ENCODE measurements at regions not wholly inside any gene's neighbourhood (a gene's known extent, or its start where the extent isn't known, plus 50 kb on each side); places are given as distances from the start of the nearest gene placed in this dataset.
"Not testable (repeated sequence)": the region's sequence is repeated elsewhere in the genome, so short reads cannot be mapped to it uniquely, and the experiment has no call there.

DNA sequence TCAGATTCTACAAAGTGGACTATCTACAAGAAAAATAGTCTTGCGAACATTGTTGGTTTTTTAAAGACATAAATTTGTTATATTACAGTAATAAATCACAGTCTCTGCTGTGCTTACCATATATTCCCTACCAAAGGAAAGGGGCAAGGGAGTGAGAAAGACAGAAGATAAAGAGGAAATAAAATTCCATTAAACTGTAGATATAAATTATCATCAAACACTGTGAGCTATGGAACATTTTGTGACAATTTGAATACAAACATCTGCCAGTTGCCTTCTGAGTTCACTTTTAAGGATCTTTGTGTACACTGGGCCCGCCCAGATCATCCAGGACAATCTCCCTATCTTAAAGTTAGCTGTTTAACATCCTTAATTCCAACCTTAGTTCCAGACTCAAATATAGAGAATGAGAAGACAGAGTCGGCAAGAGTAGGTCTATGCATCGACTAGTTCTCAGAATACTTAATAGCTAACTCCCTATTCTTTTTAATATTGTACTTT, 122.8 kb downstream of the NUFIP1 start:
- ATAC-seq, result no peak
- ChIA-PET POLR2A (interaction anchor here (0.6 kb wide), 1 partner anchor 310 kb away, joined by 3 read pairs; no protein-coding TSS in a partner anchor), CTCF (no interaction called here)
- Mint-ChIP-seq H3K27me3 (ENCODE audit: low read depth) (peaks cover 9% of the 10 kb centered on the region), H3K9me3 (ENCODE audit: insufficient read depth) (no peaks in the 10 kb centered on the region), H3K4me1 (ENCODE audit: low read depth) (peaks cover 3% of the 10 kb centered on the region), H3K36me3 (ENCODE audit: low read depth) (no peaks in the 10 kb centered on the region), H3K4me3 (no peak overlapping the region), H3K27ac (no peak overlapping the region)
- DNase-seq, result no peak

- ChIA-PET POLR2A (no interaction called here), CTCF (no interaction called here)
- Mint-ChIP-seq H3K27me3 (ENCODE audit: low read depth) (peaks cover 9% of the 10 kb centered on the region), H3K4me3 (no peak overlapping the region), H3K36me3 (ENCODE audit: low read depth) (no peaks in the 10 kb centered on the region), H3K27ac (no peak overlapping the region), H3K9me3 (ENCODE audit: insufficient read depth) (no peaks in the 10 kb centered on the region), H3K4me1 (ENCODE audit: low read depth) (peaks cover 3% of the 10 kb centered on the region)
- no peak for ATAC-seq
- DNase-seq, result no peak
Observed at GRCh38 chr13:44865722-44866410, 123.4 kb downstream of the NUFIP1 start.

DNA sequence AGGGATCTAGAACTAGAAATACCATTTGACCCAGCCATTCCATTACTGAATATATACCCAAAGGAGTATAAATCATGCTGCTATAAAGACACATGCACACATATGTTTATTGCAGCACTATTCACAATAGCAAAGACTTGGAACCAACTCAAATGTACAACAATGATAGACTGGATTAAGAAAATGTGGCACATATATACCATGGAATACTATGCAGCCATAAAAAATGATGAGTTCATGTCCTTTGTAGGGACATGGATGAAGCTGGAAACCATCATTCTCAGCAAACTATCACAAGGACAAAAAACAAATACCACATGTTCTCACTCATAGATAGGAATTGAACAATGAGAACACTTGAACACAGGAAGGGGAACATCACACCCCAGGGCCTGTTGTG, 125.6 kb downstream of the NUFIP1 start:
- H3K4me1 Mint-ChIP-seq (ENCODE audit: low read depth); H3K27ac Mint-ChIP-seq; CTCF ChIA-PET; H3K9me3 Mint-ChIP-seq (ENCODE audit: insufficient read depth); ATAC-seq; POLR2A ChIA-PET; H3K36me3 Mint-ChIP-seq (ENCODE audit: low read depth); DNase-seq; H3K4me3 Mint-ChIP-seq: not testable (repeated sequence)
- H3K27me3 Mint-ChIP-seq (ENCODE audit: low read depth), result peaks cover 11% of the 10 kb centered on the region

DNA sequence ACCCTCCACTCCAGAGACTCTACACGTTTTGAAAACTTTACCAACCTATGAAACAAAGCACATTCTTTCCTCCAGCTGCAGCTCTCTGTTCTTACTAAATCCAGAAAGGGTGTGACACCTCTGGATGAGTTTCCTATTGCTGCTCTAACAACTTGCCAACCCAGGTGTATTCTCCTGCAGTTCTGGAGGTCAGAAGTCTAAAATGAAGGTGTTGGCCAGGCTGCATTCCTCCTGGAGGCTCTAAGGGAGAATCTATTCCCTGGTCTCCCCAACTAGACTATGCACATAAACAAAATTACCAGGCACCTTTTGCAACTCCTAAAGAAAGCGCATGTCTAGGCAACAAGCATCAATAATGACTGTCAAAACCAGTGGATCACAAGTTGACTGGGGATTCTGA, 128.8 kb downstream of the NUFIP1 start:
- Mint-ChIP-seq H3K27ac (no peak overlapping the region), H3K36me3 (ENCODE audit: low read depth) (no peaks in the 10 kb centered on the region), H3K27me3 (ENCODE audit: low read depth) (peaks cover 27% of the 10 kb centered on the region), H3K4me3 (no peak overlapping the region), H3K4me1 (ENCODE audit: low read depth) (no peaks in the 10 kb centered on the region), H3K9me3 (ENCODE audit: insufficient read depth) (no peaks in the 10 kb centered on the region)
- CTCF ChIA-PET, result no interaction called here
- POLR2A ChIA-PET, result no interaction called here
- ATAC-seq, result no peak
- DNase-seq, result no peak

GRCh38 chr13:44857736-44858135, 131.5 kb downstream of the NUFIP1 start:
- H3K27me3 Mint-ChIP-seq (ENCODE audit: low read depth), result peaks cover 19% of the 10 kb centered on the region
- no peaks in the 10 kb centered on the region for H3K9me3 Mint-ChIP-seq (ENCODE audit: insufficient read depth)
- no peak overlapping the region for H3K27ac Mint-ChIP-seq
- no peaks in the 10 kb centered on the region for H3K36me3 Mint-ChIP-seq (ENCODE audit: low read depth)
- H3K4me3 Mint-ChIP-seq, result no peak overlapping the region
- POLR2A ChIA-PET, result no interaction called here
- DNase-seq (no peak), ATAC-seq (no peak)
- no peaks in the 10 kb centered on the region for H3K4me1 Mint-ChIP-seq (ENCODE audit: low read depth)
- CTCF ChIA-PET, result no interaction called here

- ATAC-seq (no peak), DNase-seq (no peak)
- Mint-ChIP-seq H3K4me1 (ENCODE audit: low read depth) (no peaks in the 10 kb centered on the region), H3K9me3 (ENCODE audit: insufficient read depth) (no peaks in the 10 kb centered on the region), H3K27me3 (ENCODE audit: low read depth) (peaks cover 19% of the 10 kb centered on the region), H3K4me3 (no peak overlapping the region), H3K36me3 (ENCODE audit: low read depth) (no peaks in the 10 kb centered on the region), H3K27ac (no peak overlapping the region)
- ChIA-PET POLR2A (no interaction called here), CTCF (no interaction called here)
Observed at GRCh38 chr13:44857061-44857460, 132.2 kb downstream of the NUFIP1 start.

GRCh38 chr13:44855860-44856259, 133.4 kb downstream of the NUFIP1 start:
- H3K27ac Mint-ChIP-seq, result no peak overlapping the region
- CTCF ChIA-PET, result no interaction called here
- ATAC-seq, result no peak
- H3K4me3 Mint-ChIP-seq, result no peak overlapping the region
- H3K9me3 Mint-ChIP-seq (ENCODE audit: insufficient read depth), result no peaks in the 10 kb centered on the region
- DNase-seq, result no peak
- peaks cover 19% of the 10 kb centered on the region for H3K27me3 Mint-ChIP-seq (ENCODE audit: low read depth)
- no peaks in the 10 kb centered on the region for H3K4me1 Mint-ChIP-seq (ENCODE audit: low read depth)
- no peaks in the 10 kb centered on the region for H3K36me3 Mint-ChIP-seq (ENCODE audit: low read depth)
- POLR2A ChIA-PET, result no interaction called here

DNA sequence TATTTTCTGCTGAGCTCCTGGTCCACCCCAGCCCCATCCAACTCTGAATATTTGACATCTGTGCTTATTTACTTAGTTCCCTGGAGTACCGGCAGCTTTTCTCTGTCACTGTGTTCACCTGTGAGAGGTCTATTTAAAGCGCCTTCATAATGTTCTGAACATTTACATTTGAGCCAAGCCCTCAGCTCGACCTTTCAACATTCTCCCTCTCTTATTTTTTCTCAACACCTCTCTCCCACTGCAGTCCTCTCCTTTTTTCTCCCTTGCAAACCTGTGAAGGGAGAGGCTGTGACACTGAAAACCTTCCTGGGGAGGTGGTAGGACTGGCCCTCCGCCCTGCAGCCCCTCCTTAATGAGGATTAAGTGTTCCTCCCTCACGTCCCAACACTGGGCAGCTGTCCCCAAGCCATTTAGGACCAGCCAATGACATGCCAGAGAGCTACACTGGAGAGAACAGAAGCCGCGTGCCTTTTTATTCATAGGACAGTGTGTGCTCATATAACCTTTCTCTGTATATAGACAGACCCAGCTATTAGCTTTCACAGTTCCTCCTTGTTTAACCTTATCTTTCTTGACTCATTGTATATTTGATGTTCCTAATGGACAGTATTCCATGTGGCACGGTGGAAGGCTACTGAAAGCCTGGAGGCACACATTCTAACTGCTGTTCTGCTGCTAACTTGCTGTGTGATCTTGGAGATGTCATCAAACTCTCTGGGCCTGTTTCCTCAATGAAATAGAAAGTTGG, 134.8 kb downstream of the NUFIP1 start:
- no peak overlapping the region for H3K4me3 Mint-ChIP-seq
- no peak overlapping the region for H3K27ac Mint-ChIP-seq
- no peaks in the 10 kb centered on the region for H3K36me3 Mint-ChIP-seq (ENCODE audit: low read depth)
- POLR2A ChIA-PET, result no interaction called here
- peaks cover 19% of the 10 kb centered on the region for H3K27me3 Mint-ChIP-seq (ENCODE audit: low read depth)
- no peaks in the 10 kb centered on the region for H3K9me3 Mint-ChIP-seq (ENCODE audit: insufficient read depth)
- H3K4me1 Mint-ChIP-seq (ENCODE audit: low read depth), result no peaks in the 10 kb centered on the region
- ATAC-seq, result no peak
- no peak for DNase-seq
- CTCF ChIA-PET, result no interaction called here

GRCh38 chr13:44853641-44854040, 135.6 kb downstream of the NUFIP1 start:
- ATAC-seq, result no peak
- POLR2A ChIA-PET, result no interaction called here

DNA sequence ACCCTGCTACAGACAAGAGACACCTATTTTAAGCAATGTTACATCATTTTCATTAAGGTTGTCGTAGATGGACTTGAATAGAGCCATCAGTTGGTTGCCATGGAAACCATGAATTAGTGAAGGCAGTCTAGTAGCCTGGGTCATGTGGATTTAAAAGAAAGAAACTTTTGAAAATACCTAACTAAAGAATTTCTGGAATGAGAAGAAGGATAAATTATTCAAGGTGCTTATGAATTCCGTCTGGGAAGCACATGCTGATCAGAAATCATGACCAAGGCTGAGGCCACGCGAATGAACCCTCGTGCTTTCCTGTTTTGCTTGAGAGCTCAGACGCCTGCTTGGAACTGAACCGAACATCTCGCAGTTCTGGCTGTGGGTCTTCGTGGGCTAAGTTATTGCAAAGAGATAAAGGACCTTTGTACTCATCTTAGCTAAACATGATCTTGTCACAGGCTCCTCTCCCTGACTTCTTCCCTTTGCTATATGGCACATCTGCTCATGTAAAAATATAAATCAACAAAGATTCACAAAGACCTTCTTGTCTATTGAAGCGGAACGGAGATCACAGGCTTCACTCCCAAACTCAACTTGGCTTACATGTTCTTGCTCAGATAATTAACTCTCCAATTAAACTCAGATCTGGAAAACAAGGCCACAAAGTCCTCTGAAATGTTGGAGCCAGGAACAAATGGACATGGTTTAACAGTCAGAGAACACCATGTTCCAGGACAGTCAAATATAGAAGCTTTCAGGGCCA, 140.2 kb downstream of the NUFIP1 start:
- H3K27me3 Mint-ChIP-seq (ENCODE audit: low read depth), result peaks cover 2% of the 10 kb centered on the region
- no peak overlapping the region for H3K27ac Mint-ChIP-seq
- POLR2A ChIA-PET, result no interaction called here

More at GRCh38 chr13:44853641-44854040, 135.6 kb downstream of the NUFIP1 start:
- Mint-ChIP-seq H3K27me3 (ENCODE audit: low read depth) (peaks cover 17% of the 10 kb centered on the region), H3K4me3 (no peak overlapping the region), H3K27ac (no peak overlapping the region), H3K36me3 (ENCODE audit: low read depth) (no peaks in the 10 kb centered on the region), H3K9me3 (ENCODE audit: insufficient read depth) (no peaks in the 10 kb centered on the region), H3K4me1 (ENCODE audit: low read depth) (no peaks in the 10 kb centered on the region)
- CTCF ChIA-PET, result no interaction called here
- no peak for DNase-seq

GRCh38 chr13:44845281-44846058, 143.8 kb downstream of the NUFIP1 start:
- H3K4me3 Mint-ChIP-seq; ATAC-seq; H3K36me3 Mint-ChIP-seq (ENCODE audit: low read depth); POLR2A ChIA-PET; H3K4me1 Mint-ChIP-seq (ENCODE audit: low read depth); H3K27me3 Mint-ChIP-seq (ENCODE audit: low read depth); H3K27ac Mint-ChIP-seq; H3K9me3 Mint-ChIP-seq (ENCODE audit: insufficient read depth); DNase-seq: not testable (repeated sequence)
- CTCF ChIA-PET, result interaction anchor here (1.4 kb wide), 1 partner anchor 26 kb away, joined by 3 read pairs; no protein-coding TSS in a partner anchor

More for the DNA sequence above, 140.2 kb downstream of the NUFIP1 start:
- H3K4me3 Mint-ChIP-seq, result no peak overlapping the region
- no peaks in the 10 kb centered on the region for H3K36me3 Mint-ChIP-seq (ENCODE audit: low read depth)
- H3K4me1 Mint-ChIP-seq (ENCODE audit: low read depth), result no peaks in the 10 kb centered on the region
- CTCF ChIA-PET, result no interaction called here
- no peaks in the 10 kb centered on the region for H3K9me3 Mint-ChIP-seq (ENCODE audit: insufficient read depth)
- no peak for DNase-seq
- ATAC-seq, result no peak
